HFF-Myc (cell line): ENCODE measurements at regions not wholly inside any gene's neighbourhood (a gene's known extent, or its start where the extent isn't known, plus 50 kb on each side); places are given as distances from the start of the nearest gene placed in this dataset.

ENCODE experiments used
- DNase-seq: peaks from one replicate; pipeline ENCODE4 v3.0.0-alpha.2; 2011; ENCODE audit warnings: low read depth; ENCODE audit errors: extremely low read depth
- H3K4me3 ChIP-seq: replicated peaks from 2 replicates; pipeline ENCODE4 v1.5.1; 2011; ENCODE audit warnings: low read depth, mild to moderate bottlenecking, control low read depth, low read length
- CTCF ChIP-seq: IDR thresholded peaks from 2 replicates; pipeline ENCODE4 v1.5.1; 2012; ENCODE audit warnings: mild to moderate bottlenecking, low read depth, low read length, control low read depth; ENCODE audit errors: missing control alignments

- no peak for DNase-seq
- TF ChIP-seq CTCF: no peak
- H3K4me3 ChIP-seq: no peak overlapping the region
These were observed 66.6 kb upstream of the RAP2B start for GRCh38 chr3:153095441-153095840.

DNA sequence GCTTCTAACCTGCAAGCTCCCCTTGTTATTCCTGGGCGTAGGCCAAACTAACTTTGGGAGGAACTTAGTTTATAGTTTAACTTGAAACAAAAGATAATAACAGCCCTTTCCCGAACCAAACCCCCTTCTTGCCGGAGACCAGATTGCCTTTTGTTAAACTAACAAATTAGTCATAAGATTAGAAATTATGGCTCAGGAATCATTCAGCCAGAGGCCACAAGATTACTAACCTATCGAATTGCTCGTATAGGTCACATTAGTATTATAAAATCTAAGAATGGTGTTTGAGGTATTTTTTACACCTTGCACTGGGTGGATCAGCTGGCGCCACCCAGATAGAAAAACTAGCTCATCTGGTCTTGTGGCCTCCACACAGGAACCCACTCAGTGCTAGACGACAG, 65.3 kb upstream of the RAP2B start:
- TF ChIP-seq CTCF: no peak
- H3K4me3 ChIP-seq: no peak overlapping the region
- DNase-seq: no peak

- no peak for DNase-seq
- no peak for TF ChIP-seq CTCF
- H3K4me3 ChIP-seq: no peak overlapping the region
These were observed 64.8 kb upstream of the RAP2B start for GRCh38 chr3:153097213-153097612.

- no peak overlapping the region for H3K4me3 ChIP-seq
- no peak for TF ChIP-seq CTCF
- DNase-seq: no peak
These were observed 62.9 kb upstream of the RAP2B start for GRCh38 chr3:153099131-153099530.

- no peak for TF ChIP-seq CTCF
- no peak overlapping the region for H3K4me3 ChIP-seq
- no peak for DNase-seq
These were observed 58.5 kb upstream of the RAP2B start for GRCh38 chr3:153103406-153103945.

DNA sequence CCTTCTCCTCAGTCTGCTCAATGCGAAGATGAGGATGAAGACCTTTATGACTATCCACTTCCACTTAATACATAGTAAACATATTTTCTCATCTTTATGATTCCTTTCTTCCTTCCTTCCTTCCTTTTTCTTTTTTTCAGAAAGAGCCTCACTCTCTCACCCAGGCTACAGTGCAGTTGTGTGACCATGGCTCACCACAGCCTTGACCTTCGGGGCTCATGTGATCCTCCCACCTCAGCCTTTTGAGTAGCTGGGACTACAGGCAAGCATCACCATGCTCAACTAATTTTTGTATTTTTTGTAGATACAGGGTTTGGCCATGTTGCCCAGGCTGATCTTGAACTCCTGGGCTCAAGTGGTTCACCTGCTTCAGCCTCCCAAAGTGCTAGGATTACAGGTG, 52.0 kb upstream of the RAP2B start:
- DNase-seq: no peak
- H3K4me3 ChIP-seq: no peak overlapping the region
- TF ChIP-seq CTCF: no peak

DNA sequence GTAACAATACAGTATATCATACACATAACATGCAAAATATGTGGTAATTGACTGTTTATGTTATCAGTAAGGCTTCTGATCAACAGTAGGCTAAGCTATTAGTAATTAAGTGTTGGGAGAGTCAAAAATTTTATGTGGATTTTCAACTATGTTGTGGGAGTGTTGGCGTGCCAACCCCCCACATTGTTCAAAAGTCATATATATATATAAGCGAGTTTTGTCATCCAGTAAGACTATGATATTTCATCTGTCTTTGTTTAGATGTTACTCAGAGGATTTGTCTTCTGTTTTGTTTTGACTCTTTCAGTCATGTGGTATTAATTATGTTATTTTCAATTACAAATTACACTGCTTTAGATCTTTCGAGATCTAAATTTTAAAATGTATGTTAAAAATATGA, 51.0 kb upstream of the RAP2B start:
- DNase-seq: no peak
- TF ChIP-seq CTCF: no peak
- H3K4me3 ChIP-seq: no peak overlapping the region
